Fibroblast of peridontal ligament (primary cell): ENCODE measurements at regions not wholly inside any gene's neighbourhood (a gene's known extent, or its start where the extent isn't known, plus 50 kb on each side); places are given as distances from the start of the nearest gene placed in this dataset.

Source experiments
- DNase-seq: peaks from one replicate; pipeline ENCODE4 v3.0.0-alpha.2; 2010; ENCODE audit errors: extremely low read depth

DNA sequence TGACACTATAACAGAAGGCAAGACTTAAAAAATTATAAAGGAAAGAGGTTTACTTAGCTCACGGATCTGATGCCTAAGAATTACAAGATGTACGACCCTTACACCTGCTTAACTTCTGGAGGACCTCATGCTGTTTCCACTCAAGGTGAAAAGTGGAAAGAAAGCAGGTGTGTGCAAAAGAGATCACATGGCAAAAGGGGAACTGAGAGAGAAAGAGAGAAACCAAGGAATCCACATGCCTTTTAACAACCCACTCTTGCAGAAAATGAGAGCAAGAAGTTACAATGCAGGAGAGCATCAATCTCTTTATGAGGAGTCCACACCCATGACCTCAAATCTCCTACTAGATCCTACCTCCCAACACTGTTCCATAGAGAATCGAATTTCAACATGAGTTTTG lies 2382.2 kb downstream of the TP53TG3F start:
- DNase-seq = no peak

DNA sequence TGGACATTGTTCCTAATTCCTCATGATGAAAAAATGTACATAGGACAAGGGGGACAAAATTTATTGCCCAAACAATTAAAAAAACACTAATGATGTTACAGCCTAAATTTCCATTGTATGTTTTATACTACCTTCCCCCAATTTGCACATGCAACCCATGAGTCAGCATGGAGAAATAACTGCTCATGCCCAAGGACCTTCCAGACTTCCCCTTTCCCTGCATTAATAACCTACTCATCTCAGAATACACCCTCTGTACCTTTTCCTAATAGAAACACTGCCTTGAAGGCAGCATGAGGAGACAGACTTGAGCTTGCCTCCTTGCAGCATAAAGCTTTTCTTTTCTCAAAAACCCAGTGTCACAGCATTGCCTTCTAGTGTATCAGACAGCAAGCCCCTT lies 2402.8 kb downstream of the TP53TG3F start:
- DNase-seq = no peak

DNA sequence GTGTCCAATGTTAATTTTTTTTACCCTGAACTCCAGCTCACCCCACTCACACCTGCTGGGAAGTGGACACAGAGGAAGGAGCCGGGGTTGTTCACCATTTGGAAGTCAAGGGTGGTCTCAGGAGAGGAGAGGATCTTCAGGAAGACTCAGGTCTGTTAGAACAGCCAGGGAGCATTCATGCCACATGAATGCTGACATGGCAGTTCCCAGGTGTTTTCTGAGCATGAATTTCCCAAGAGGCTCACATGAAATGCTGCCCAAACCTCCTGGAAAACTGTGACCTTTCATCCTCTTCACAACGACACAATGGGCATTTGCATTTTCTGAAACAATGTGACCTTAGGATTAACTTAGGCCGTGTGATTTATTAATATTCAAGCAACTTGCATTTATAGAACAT lies 2409.2 kb downstream of the TP53TG3F start:
- no peak for DNase-seq

DNA sequence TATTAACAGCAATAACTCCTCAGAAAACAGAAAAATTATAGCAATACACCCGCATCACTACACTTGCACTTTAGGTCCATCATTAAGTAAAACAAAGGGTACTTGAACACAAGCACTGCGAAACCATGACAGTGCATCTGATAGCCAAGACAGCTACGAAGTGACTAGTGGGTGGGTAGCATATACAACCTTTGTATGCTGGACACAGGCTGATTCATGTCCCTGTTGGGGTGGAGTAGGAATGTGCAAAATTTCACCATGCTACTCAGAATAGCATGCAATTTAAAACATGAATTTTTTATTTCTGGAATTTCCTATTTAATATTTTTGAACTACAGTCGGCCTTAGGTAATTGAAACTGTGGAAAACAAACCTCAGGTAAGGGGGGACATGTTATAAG lies 2414.1 kb downstream of the TP53TG3F start:
- no peak for DNase-seq

DNA sequence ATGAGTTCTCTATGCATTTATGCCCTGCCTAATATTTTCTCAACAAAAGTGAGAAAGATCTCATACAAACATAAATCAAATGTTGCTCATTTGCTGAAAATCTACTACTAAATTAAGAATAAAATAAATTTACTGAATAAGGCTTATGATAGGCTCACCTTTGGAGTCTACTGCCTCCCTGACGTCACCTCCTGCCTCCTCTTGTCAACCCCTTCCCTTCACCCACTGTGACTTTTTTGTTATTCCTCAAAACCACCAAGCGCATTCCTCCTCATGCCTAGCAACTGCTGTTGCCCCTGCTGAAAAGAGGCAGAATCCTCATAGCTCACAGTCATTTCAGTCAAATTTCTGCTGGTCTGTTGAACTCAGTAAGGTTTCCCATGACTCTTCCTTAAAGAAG lies 2422.2 kb downstream of the TP53TG3F start:
- DNase-seq = no peak

DNA sequence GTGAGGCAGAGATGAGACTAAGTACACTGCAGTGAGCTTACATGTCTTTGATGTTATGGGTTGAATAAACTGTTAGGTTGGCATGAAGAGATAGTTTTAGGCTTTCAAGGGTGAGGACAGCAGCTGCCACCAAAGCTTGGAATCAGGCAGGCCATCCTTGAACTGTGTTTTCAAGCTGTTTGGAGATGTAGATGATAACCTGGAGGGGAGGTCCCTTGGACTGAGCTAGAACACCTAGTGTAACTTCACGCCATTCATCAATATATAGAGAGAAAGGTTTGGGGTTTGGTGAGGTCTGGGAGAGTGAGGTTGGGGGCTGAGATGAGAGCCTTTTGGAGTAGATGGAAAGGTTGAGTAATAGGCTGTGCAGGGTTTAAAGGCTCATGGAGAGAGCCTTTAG lies 2447.0 kb downstream of the TP53TG3F start:
- DNase-seq = no peak

DNA sequence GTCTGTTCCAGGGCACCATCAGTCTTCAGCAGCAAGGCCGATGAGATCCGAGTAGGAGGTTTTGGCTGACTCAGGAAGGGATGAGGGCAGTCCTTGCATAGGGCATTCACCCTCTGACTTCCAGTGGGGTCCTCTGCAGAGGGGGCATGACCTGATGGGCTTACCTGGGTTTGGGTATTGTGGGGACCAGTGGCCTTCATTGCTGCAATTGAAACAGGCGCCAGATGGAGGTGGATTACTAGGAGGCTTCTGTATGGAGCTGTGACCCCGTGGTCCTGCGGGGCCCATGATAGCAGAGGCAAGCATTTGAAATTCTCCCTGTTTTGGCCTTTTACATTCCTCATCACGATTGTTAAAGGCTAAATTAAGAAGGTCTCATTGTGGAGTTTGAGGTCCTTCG lies 2448.7 kb downstream of the TP53TG3F start:
- no peak for DNase-seq

DNA sequence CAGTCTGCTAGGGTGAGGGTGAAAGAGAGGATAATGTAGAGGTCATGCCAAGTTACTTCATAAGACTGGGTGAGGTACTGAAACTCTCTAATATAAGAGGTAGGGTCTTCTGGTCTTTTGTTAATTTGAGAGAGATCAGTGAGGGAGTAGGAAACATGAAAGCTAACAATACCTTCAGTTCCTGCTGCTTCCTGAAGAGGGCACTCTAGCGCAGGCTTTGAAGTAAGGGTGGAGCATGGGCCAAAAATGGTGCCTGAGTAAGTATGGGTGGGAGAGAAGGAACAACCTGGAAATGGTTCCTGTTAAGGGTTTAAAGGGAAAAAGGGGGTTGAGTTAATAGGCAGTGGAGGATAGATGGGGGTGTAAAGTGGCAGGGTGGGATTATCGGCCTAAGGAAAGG lies 2449.5 kb downstream of the TP53TG3F start:
- DNase-seq = no peak

DNA sequence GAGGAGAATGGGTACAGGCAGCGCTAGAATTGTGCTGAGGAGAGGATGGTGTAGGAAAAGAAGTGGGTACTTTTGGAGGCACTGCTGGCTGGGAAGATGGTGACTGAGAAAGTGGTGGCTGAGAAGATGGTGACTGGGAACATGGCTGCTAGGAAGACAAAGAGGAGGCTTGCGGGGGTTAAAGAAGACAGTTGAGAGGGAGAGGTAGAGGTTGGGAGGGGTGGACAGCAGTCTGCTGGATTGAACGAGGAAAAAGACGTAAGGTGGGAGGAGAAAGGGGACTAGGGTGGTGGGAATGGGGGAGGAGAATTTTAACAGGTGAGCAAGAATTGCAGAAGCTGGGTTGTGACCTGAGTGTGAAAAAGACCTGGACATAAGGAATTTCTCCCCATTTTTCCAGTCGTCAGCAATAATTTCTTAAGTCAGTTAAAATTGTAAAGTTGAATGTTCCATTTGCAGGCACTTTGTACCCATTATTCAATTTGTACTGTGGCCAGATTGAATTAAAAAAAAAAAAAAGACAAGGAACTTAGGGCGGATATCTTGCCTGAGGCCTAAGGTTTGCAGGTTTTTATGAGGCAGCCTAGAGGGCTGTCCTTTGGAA lies 2450.0 kb downstream of the TP53TG3F start:
- DNase-seq = no peak

DNA sequence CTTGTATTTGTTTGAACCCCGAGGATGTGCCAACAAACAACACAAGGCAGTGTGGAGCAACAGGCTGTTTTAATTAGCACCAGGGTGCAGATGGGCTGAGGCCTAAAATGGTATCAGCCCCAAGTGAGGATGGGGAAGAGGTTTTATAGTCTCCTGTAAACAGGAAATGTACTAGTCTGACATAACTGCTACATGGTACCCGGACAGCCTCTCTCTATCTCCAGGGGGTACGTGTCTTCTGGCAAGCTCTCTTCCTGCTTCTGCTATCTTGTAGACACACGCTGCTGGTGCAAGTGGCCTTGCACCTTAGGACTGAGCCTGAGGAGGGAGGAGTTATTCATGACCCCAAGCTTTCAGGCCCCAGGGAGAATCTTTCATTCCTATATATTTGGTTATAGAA lies 2451.0 kb downstream of the TP53TG3F start:
- no peak for DNase-seq

DNA sequence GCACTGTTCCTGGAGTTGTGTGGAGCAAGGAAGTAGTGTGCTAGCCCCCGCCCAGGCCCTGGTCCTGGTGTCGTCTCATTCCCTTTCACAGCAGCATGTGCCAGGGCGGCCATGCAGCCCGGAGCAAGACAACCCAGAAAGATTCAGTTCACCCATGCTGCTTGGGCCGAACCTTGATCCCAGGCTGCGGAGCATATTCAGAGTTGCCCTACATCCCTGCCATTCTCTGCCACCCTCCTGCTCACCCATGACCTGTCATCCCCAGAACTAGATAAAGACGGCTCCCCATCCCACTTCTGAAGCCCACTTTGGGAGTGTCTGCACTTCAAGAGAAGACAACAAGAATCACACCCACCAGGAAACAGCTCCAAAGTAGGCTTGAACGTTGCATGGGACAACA lies 2452.5 kb downstream of the TP53TG3F start:
- no peak for DNase-seq

DNA sequence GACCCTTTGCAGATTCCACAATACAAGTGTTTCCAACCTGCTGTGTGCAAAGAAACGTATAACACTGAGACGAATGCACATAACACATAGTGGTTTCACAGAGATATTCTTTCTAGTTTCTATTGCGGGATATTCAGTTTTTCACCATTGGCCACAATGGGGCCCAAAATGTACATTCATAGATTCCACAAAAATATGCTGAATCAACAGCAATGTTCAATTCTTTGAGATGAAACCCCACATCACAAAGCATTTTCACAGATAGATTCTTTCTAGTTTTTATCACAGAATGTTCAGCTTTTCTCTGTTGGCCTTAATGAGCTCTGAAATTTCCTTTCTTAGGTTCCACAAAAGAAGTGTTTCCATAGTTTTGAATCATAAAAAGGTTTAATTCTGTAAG lies 2472.3 kb downstream of the TP53TG3F start:
- DNase-seq = no peak
